Adrenal gland (tissue), 5 donors: ENCODE measurements at regions not wholly inside any gene's neighbourhood (a gene's known extent, or its start where the extent isn't known, plus 50 kb on each side); places are given as distances from the start of the nearest gene placed in this dataset.

Experiments
- CTCF ChIP-seq, 6 experiments: fragments of 450-650 bp in 4 of 6; fragments of 200-600 bp in 2 of 6; sonication (generic) in 1 of 6; IDR thresholded peaks; 1 replicate in 5 of 6; 2 replicates in 1 of 6; pipeline versions ENCODE4 v1.5.1 to v1.8.0; 2016 to 2021; ENCODE audit warnings: antibody characterized with exemption in 6 of 6, mild to moderate bottlenecking in 2 of 6, moderate library complexity in 1 of 6
- POLR2A ChIP-seq, 2 donors: fragments of 450-650 bp; IDR thresholded peaks; one replicate each; pipeline ENCODE4 v1.6.1; 2017; ENCODE audit warnings: antibody characterized with exemption in 2 of 2, mild to moderate bottlenecking in 2 of 2, moderate library complexity in 1 of 2
- donor health status: DM: no; HTN: no; CAD: no.

GRCh38 chr7:68955656-68956055, 642.6 kb upstream of the AUTS2 start:
- TF ChIP-seq CTCF (IDR thresholded peaks at IDR 0.05) = no peak
- no peak for TF ChIP-seq POLR2A (IDR thresholded peaks at IDR 0.05)
